ENCODE measurements at regions not wholly inside any gene's neighbourhood (a gene's known extent, or its start where the extent isn't known, plus 50 kb on each side); places are given as distances from the start of the nearest gene placed in this dataset.

- TF ChIP-seq CTCF (IDR thresholded peaks at IDR 0.05 in 2 of 3, conservative IDR thresholded peaks at IDR 0.05 in 1 of 3; ENCODE audit: borderline replicate concordance in 1 of 3, insufficient read depth in 1 of 3, low read depth in 2 of 3, low read length in 2 of 3) = no peak
- no peak for TF ChIP-seq SP1 (IDR thresholded peaks at IDR 0.05; ENCODE audit: low read depth)
These were observed 122.9 kb downstream of the METRNL start (continued) for GRCh38 chr17:83202002-83203000.

- Histone ChIP-seq H3K4me3 (replicated peaks in 1 of 2; ENCODE audit: low read depth in 1 of 2, low read length in 2 of 2) (no peak overlapping the region), H3K79me2 (ENCODE audit: insufficient read depth, low read length) (no peaks in the 10 kb centered on the region), H3K27ac (ENCODE audit: low read depth, low read length) (no peak overlapping the region), H3K4me2 (ENCODE audit: low read length) (no peak overlapping the region), H3K9me3 (ENCODE audit: control insufficient read depth in 1 of 2, insufficient read depth in 1 of 2, low read depth in 1 of 2, low read length in 2 of 2) (peaks cover 15 to 18% of the 10 kb centered on the region in 2 experiments; a peak in 2 of 4 replicates), H3K9me2 (ENCODE audit: insufficient read depth) (no peaks in the 10 kb centered on the region), H2AFZ (ENCODE audit: low read depth, low read length, poor library complexity, severe bottlenecking) (no peak overlapping the region), H3K27me3 (ENCODE audit: insufficient read depth, low read length) (no peaks in the 10 kb centered on the region), H4K20me1 (ENCODE audit: insufficient read depth) (no peaks in the 10 kb centered on the region), H3K4me1 (ENCODE audit: control insufficient read depth in 1 of 2, insufficient read depth in 2 of 2, low read length in 2 of 2) (no peaks in the 10 kb centered on the region), H3K9ac (ENCODE audit: low read length) (no peak overlapping the region), H3K36me3 (ENCODE audit: control insufficient read depth in 1 of 2, insufficient read depth in 2 of 2, low read length in 2 of 2) (no peaks in the 10 kb centered on the region)
- ChIA-PET CTCF (no interaction called here), POLR2A (no interaction called here), RAD21 (ENCODE audit: low non-redundant PET in 1 of 2, low total read pairs in 2 of 2, uncharacterized antibody in 2 of 2, unreplicated experiment in 2 of 2) (no interaction called here)
- intact Hi-C loops (cut with micrococcal nuclease) = no loop called here
- BruUV-seq (replicated peaks) = no TSS peak
- TF ChIP-seq TCF7L2 (IDR thresholded peaks at IDR 0.05; ENCODE audit: borderline replicate concordance, extremely low read depth, insufficient read depth, insufficient read length) (no peak), FOSL1 (IDR thresholded peaks at IDR 0.05; ENCODE audit: low read depth) (no peak), ZBTB33 (IDR thresholded peaks at IDR 0.05; ENCODE audit: extremely low read depth, insufficient replicate concordance, low read length) (no peak), SIN3A (IDR thresholded peaks at IDR 0.05; ENCODE audit: low read depth) (no peak), YY1 (IDR thresholded peaks at IDR 0.05; ENCODE audit: extremely low read depth, insufficient replicate concordance, low read depth, low read length) (no peak), SP1 (IDR thresholded peaks at IDR 0.05; ENCODE audit: low read depth) (no peak), EZH2phosphoT487 (IDR thresholded peaks at IDR 0.05; ENCODE audit: borderline replicate concordance) (no peak), ELF1 (IDR thresholded peaks at IDR 0.05; ENCODE audit: borderline replicate concordance, low read depth) (no peak), CBX3 (IDR thresholded peaks at IDR 0.05; ENCODE audit: low read depth) (no peak), EZH2 (IDR thresholded peaks at IDR 0.05) (no peak), MAX (IDR thresholded peaks at IDR 0.05) (no peak)
- DNase-seq (ENCODE audit: low read depth, low spot score) (no peak), ATAC-seq (no peak)
These were observed 123.7 kb downstream of the METRNL start for GRCh38 chr17:83203073-83203471.
